Karpas-422 (cell line): ENCODE measurements at regions not wholly inside any gene's neighbourhood (a gene's known extent, or its start where the extent isn't known, plus 50 kb on each side); places are given as distances from the start of the nearest gene placed in this dataset.

Source experiments
- DNase-seq: peaks from one replicate; pipeline ENCODE4 v3.0.0-alpha.2; 2015
- H2AFZ ChIP-seq: fragments of 200-600 bp; sonication (generic); 2 replicates; pipeline ENCODE4 v1.6.1; 2014; ENCODE audit warnings: antibody characterized with exemption, low read length, mixed read lengths
- H3K27ac ChIP-seq: fragments of 200-600 bp; sonication (generic); 2 replicates; pipeline ENCODE4 v1.5.1; 2014; ENCODE audit warnings: mild to moderate bottlenecking, low read length, moderate library complexity
- H3K27me3 ChIP-seq: fragments of 200-600 bp; sonication (generic); 2 replicates; pipeline ENCODE4 v1.6.1; 2014; ENCODE audit warnings: low read length, mixed read lengths
- H3K36me3 ChIP-seq: fragments of 200-600 bp; sonication (generic); 2 replicates; pipeline ENCODE4 v1.6.1; 2014; ENCODE audit warnings: low read length, mixed read lengths; ENCODE audit not compliant: insufficient read depth
- H3K4me1 ChIP-seq: fragments of 200-600 bp; sonication (generic); 2 replicates; pipeline ENCODE4 v1.6.1; 2014; ENCODE audit warnings: mild to moderate bottlenecking, low read length, mixed read lengths
- H3K4me2 ChIP-seq: fragments of 200-600 bp; sonication (generic); 2 replicates; pipeline ENCODE4 v1.6.1; 2014; ENCODE audit warnings: low read length, low read depth, mild to moderate bottlenecking; ENCODE audit not compliant: poor library complexity, severe bottlenecking
- H3K4me3 ChIP-seq: fragments of 200-600 bp; sonication (generic); 2 replicates; pipeline ENCODE4 v1.5.1; 2014; ENCODE audit warnings: mild to moderate bottlenecking, antibody characterized with exemption, low read length, mixed read lengths
- H3K79me2 ChIP-seq: fragments of 200-600 bp; sonication (generic); 2 replicates; pipeline ENCODE4 v1.6.1; 2014; ENCODE audit warnings: mild to moderate bottlenecking, low read length, mixed read lengths
- H3K9ac ChIP-seq: fragments of 200-600 bp; sonication (generic); 2 replicates; pipeline ENCODE4 v1.6.0; 2014; ENCODE audit warnings: low read length
- H3K9me2 ChIP-seq: fragments of 200-600 bp; sonication (generic), shearing (Covaris generic); replicated peaks from 2 replicates; pipeline ENCODE4 v1.6.0; 2014; ENCODE audit warnings: mild to moderate bottlenecking, low read length, moderate library complexity; ENCODE audit not compliant: insufficient read depth
- H3K9me3 ChIP-seq: fragments of 300-700, 200-600 bp; sonication (generic); 2 replicates; pipeline ENCODE4 v1.6.1; 2014; ENCODE audit warnings: low read length, mixed read lengths
- H4K20me1 ChIP-seq: fragments of 200-600 bp; sonication (generic); 2 replicates; pipeline ENCODE4 v1.6.1; 2014; ENCODE audit warnings: mild to moderate bottlenecking, antibody characterized with exemption, low read length, low read depth; ENCODE audit not compliant: insufficient read depth

DNA sequence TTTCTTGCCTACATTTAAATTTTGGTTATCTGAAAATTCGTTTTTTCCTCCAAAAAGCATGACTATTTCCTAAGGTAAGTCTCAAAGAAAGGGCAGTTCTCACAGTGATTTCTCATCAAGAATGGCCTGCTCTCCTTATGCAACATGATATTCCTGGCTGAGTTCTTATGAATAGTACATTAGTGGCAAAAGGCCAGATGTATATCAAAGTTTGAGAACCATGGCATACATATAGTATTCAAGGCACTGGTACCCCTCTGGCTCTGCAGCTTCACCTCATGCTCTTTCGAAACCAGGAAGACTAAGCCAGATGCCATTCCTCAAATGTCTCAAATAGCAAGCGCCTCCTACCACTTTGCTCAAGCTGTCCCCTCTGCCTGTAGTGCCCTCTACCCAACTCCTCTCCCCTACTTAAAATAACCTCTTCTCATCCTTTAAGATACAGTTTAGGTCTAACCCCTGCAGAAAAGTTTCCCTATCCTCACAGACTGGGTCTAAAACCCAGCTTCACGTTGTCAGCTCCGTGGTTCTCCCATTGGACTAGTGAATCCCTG, 280.3 kb downstream of the HACE1 start:
- Histone ChIP-seq H3K36me3 (no peaks in the 10 kb centered on the region), H3K4me3 (no peak overlapping the region), H3K9me3 (no peaks in the 10 kb centered on the region), H3K9me2 (no peaks in the 10 kb centered on the region), H4K20me1 (no peaks in the 10 kb centered on the region), H3K4me2 (no peak overlapping the region), H3K27me3 (no peaks in the 10 kb centered on the region), H3K27ac (no peak overlapping the region), H3K4me1 (no peaks in the 10 kb centered on the region), H3K79me2 (no peaks in the 10 kb centered on the region), H3K9ac (no peak overlapping the region), H2AFZ (no peak overlapping the region)
- DNase-seq: no peak

DNA sequence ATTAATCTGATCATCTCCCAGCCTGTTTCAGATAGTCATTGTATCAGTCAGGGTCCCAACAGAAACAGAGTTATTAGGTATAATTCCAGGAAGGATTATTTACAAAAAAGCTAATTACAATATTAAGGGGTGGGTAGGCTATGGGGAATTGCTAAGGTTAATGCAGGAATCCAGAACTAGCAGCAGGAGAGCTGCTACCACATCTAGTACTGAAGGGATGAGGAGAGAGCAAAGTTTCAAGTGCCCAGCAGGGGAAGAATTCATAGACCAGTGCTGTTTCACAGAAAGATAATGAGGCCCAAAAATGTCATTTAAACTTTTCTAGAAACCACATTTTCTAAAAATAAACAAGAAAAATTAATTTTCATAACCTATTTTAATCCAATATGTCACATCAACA, 284.2 kb downstream of the HACE1 start:
- no peaks in the 10 kb centered on the region for H4K20me1 ChIP-seq
- no peak overlapping the region for H3K9ac ChIP-seq
- no peaks in the 10 kb centered on the region for H3K4me1 ChIP-seq
- no peak overlapping the region for H2AFZ ChIP-seq
- no peaks in the 10 kb centered on the region for H3K9me3 ChIP-seq
- no peaks in the 10 kb centered on the region for H3K36me3 ChIP-seq
- no peaks in the 10 kb centered on the region for H3K79me2 ChIP-seq
- no peak for DNase-seq
- H3K9me2 ChIP-seq: no peaks in the 10 kb centered on the region
- H3K4me3 ChIP-seq: no peak overlapping the region
- H3K4me2 ChIP-seq: no peak overlapping the region
- H3K27ac ChIP-seq: no peak overlapping the region
- no peaks in the 10 kb centered on the region for H3K27me3 ChIP-seq

DNA sequence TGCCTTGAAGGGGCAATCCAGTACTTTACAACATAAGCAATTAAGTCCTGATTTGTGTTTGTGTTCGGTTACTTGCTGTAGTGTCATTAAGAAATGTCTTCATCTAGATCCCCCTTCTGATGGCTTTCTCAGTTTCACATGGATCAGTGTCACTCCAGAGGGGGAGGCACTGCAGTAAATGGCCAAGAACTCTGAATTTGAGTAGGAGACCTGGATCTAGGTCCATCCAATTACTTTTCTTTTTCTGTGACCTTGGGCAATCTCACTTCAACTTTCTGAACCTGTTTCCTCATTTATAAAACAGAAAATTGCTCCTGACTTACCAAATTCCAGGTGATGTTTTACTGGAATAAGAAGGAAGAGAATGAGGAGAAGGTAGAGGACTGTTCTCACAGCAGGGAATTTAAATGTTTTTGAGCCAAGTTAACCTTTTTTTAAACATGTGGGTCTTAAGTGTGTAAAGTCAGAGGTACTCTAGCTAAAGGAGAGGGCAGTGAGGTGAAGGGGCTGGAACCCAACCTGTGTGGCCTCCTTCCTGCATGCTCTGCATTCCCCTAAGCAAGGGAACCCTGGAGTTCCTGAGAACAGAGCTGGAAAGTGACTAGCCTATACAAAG, 285.5 kb downstream of the HACE1 start:
- H3K4me1 ChIP-seq: no peaks in the 10 kb centered on the region
- H3K4me3 ChIP-seq: no peak overlapping the region
- H3K9me2 ChIP-seq: no peaks in the 10 kb centered on the region
- DNase-seq: no peak
- H3K4me2 ChIP-seq: no peak overlapping the region
- no peak overlapping the region for H3K9ac ChIP-seq
- H3K27me3 ChIP-seq: no peaks in the 10 kb centered on the region
- H3K27ac ChIP-seq: no peak overlapping the region
- no peaks in the 10 kb centered on the region for H3K9me3 ChIP-seq
- H3K36me3 ChIP-seq: no peaks in the 10 kb centered on the region
- no peaks in the 10 kb centered on the region for H4K20me1 ChIP-seq
- no peaks in the 10 kb centered on the region for H3K79me2 ChIP-seq
- H2AFZ ChIP-seq: no peak overlapping the region

DNA sequence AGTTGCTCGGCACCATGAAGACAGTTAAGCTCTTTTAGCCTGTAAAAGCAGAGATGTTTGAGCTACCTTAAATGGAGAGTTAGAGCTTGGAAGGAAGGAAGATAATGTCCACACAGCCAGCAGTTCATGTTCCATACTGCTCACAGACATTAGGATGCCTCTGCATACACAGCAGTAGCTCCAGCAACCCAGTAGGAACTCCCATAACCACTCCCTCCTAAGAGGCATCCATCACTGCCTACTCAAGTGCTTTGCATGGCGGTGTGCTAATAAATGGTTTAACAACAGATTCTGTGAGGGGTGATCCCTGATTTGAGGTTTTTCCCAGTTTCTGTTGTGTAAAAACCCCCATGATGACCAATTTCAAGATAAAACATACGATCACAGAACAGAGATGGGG, 286.4 kb downstream of the HACE1 start:
- Histone ChIP-seq H4K20me1 (no peaks in the 10 kb centered on the region), H3K9ac (no peak overlapping the region), H3K4me1 (no peaks in the 10 kb centered on the region), H3K4me2 (no peak overlapping the region), H3K36me3 (no peaks in the 10 kb centered on the region), H3K9me3 (no peaks in the 10 kb centered on the region), H3K27ac (no peak overlapping the region), H3K79me2 (no peaks in the 10 kb centered on the region), H3K27me3 (no peaks in the 10 kb centered on the region), H3K9me2 (no peaks in the 10 kb centered on the region), H2AFZ (no peak overlapping the region), H3K4me3 (no peak overlapping the region)
- no peak for DNase-seq

DNA sequence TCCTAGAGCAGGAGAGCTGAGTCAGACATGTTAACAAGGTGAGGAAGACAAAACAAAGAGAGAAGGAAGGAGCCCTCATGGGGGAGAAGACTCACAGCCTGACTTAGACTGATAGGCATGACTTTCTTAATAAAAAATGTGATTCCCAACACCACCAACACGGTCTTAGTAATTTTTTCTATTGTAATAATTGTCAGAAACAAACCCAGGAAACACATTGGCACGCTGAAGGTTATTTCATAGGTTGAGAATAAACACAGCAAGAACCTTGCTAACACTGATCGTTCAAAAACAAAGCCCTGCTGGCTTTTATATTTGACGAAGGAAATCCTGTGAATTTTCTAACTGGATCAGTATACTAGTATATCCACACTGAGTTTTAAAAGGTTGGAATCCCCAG, 286.8 kb downstream of the HACE1 start:
- H3K4me1 ChIP-seq: no peaks in the 10 kb centered on the region
- H3K4me2 ChIP-seq: no peak overlapping the region
- no peaks in the 10 kb centered on the region for H3K27me3 ChIP-seq

DNA sequence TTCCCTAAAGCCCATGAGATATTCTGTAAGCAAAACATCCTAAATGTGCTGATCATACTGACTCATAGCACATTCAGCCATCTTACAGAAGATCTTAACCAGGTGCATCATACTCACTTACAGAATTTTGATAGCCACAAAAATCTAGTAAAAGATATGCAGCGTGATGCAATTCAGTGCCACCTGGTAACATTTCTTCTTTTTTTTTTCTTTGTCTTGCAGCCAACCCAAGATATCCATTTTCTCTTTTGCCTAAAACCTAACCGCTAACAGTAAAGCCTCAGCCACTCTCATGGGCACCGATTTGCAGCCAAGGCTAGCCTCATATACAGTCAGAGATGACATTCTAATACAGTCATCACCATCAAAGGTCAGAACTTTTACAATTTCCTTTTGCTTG, 293.3 kb downstream of the HACE1 start:
- Histone ChIP-seq H4K20me1 (no peaks in the 10 kb centered on the region), H3K27ac (no peak overlapping the region), H3K27me3 (no peaks in the 10 kb centered on the region), H3K4me2 (no peak overlapping the region), H3K79me2 (no peaks in the 10 kb centered on the region), H3K36me3 (no peaks in the 10 kb centered on the region), H2AFZ (no peak overlapping the region), H3K9me3 (no peaks in the 10 kb centered on the region), H3K4me1 (peaks cover 5% of the 10 kb centered on the region; the same call in 1 of the 2 replicates), H3K9ac (no peak overlapping the region), H3K9me2 (no peaks in the 10 kb centered on the region), H3K4me3 (no peak overlapping the region)
- DNase-seq: no peak

More for the DNA sequence above, 286.8 kb downstream of the HACE1 start:
- no peaks in the 10 kb centered on the region for H3K9me3 ChIP-seq
- no peak for DNase-seq
- no peak overlapping the region for H3K27ac ChIP-seq
- no peaks in the 10 kb centered on the region for H3K79me2 ChIP-seq
- H3K9me2 ChIP-seq: no peaks in the 10 kb centered on the region
- H4K20me1 ChIP-seq: no peaks in the 10 kb centered on the region
- H3K4me3 ChIP-seq: no peak overlapping the region
- H3K36me3 ChIP-seq: no peaks in the 10 kb centered on the region
- H2AFZ ChIP-seq: no peak overlapping the region
- H3K9ac ChIP-seq: no peak overlapping the region

DNA sequence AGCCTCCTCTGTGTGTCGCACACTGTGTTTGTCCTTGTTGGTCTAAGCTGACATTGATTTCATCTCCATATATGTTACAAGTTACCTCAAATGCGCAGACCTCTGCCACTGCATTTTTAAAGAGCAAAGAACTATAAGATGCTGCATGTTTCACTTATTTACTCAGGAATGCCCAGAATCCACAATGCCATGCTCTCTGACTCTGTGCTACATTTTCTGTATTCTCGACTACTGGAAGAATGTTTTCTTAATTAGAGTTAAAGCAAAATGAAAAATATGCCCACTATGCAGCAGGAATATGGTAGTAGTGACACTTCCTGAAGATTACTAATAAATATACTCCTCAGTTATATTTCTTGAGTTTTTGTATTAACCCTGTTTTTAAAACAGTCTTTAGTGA, 296.4 kb downstream of the HACE1 start:
- H3K36me3 ChIP-seq: no peaks in the 10 kb centered on the region
- H3K9me3 ChIP-seq: no peaks in the 10 kb centered on the region
- no peak overlapping the region for H3K27ac ChIP-seq
- DNase-seq: no peak
- H3K4me3 ChIP-seq: no peak overlapping the region
- peaks cover 5% of the 10 kb centered on the region; the same call in 1 of the 2 replicates for H3K4me1 ChIP-seq
- no peaks in the 10 kb centered on the region for H4K20me1 ChIP-seq
- no peak overlapping the region for H3K4me2 ChIP-seq
- no peaks in the 10 kb centered on the region for H3K79me2 ChIP-seq
- no peaks in the 10 kb centered on the region for H3K27me3 ChIP-seq
- H3K9me2 ChIP-seq: no peaks in the 10 kb centered on the region
- H3K9ac ChIP-seq: no peak overlapping the region
- no peak overlapping the region for H2AFZ ChIP-seq

DNA sequence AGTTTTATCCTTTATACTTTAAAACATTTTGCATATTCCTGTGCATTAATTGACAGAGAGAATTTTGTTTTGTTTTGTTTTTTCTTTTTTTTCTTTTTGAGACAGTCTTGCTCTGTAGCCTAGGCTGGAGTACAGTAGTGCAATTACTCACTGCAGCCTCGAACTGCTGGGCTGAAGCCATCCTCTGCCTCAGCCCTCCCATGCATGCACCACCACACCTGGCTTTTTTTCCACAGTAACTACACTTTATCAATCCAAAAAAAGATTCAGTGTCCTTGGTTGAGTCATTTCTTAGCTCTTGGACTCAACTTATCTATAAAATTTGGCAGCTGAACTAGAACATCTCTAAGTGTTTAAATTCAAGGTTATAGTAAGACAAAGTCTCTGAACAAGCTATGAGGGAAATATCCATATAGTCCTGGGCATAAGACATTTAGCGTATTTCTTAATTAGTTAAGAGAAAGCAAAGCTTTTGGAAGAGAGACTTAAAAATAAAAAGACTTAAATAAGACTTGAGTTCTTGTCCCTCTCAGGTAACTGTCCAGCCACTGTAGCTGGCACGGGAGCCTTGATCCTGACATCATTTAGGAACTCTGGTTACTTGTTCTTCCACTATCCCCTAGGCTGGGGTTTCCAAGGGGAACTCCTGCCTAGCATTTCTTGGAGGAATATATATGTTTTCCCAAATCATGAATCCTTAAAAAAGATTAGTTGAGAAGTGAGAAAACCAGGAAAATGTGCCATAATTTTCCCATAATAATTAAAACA, 300.1 kb downstream of the HACE1 start:
- Histone ChIP-seq H3K4me2 (no peak overlapping the region), H3K27ac (no peak overlapping the region), H3K4me3 (no peak overlapping the region), H3K9ac (no peak overlapping the region), H3K9me3 (no peaks in the 10 kb centered on the region), H3K9me2 (no peaks in the 10 kb centered on the region), H3K79me2 (no peaks in the 10 kb centered on the region), H2AFZ (no peak overlapping the region), H3K36me3 (no peaks in the 10 kb centered on the region), H4K20me1 (no peaks in the 10 kb centered on the region), H3K4me1 (no peaks in the 10 kb centered on the region), H3K27me3 (no peaks in the 10 kb centered on the region)
- DNase-seq: no peak
